NCI-H2196 treated with DMSO at 0.1 percent for 48 hours (cell line): ENCODE measurements at regions not wholly inside any gene's neighbourhood (a gene's known extent, or its start where the extent isn't known, plus 50 kb on each side); places are given as distances from the start of the nearest gene placed in this dataset.

Experiments
- DNase-seq: peaks from one replicate; lab custom pipeline; 2025; ENCODE audit not compliant: unreplicated experiment; lab: John Stamatoyannopoulos, UW

DNA sequence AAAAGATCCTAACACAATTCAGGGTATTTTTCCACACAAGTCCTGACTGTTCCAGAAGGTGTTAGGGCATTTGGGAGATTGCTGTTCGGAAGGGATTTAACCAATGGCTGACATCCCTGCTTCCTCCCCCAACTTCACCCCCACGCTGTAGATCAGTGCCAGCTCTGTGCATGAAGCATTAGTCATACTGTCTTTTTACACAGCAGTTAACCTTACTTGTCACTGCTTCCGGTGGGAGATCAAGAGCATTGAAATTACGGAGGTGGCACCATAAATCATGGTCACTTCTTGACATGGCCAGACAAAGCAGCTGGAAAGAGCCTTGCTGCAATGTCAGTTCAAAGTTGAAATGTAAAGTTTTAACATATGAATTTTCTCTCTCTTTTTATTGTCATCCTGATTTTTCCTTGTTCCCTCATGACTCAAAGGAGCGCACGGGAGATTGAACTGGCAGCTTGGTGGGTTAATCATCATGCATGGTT, 70.2 kb downstream of the HRH4 start:
- no peak for DNase-seq

DNA sequence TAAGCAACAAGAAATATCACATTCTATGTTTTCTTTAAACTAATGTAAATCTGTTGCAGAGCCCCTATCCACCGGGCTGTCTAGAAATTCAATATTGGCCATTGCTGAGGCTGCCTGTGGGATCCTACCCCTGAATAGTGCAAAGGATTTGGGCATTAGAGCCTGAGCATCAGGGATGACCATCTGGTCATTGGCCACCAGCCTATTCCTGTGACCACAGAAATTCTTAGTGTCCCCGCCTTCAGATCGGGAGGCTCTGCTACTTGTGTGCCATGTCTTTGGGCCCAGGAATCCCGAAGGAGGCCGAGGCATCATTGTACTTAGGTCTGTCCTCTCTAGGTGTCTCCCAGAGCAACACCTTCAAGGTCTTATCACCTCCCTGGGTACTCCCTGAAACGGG, 73.8 kb downstream of the HRH4 start:
- DNase-seq: no peak

DNA sequence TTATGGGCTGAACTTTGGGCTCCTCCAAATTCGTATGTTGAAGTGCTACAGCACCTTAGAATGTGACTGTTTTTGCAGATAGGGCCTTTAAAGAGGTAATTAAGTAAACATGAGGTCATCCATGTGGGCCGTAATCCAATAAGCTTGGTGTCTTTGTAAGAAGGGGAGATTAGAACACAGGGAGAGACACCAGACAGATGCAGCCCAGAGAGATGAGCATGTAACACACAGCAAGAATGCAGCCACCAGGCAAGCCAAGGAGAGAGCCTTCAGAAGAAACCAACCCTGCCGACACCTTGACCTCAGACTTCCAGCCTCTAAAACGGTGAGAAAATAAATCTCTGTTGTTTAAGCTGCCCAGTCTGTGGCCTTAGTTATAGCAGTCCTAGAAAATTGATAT, 74.3 kb downstream of the HRH4 start:
- DNase-seq: no peak

DNA sequence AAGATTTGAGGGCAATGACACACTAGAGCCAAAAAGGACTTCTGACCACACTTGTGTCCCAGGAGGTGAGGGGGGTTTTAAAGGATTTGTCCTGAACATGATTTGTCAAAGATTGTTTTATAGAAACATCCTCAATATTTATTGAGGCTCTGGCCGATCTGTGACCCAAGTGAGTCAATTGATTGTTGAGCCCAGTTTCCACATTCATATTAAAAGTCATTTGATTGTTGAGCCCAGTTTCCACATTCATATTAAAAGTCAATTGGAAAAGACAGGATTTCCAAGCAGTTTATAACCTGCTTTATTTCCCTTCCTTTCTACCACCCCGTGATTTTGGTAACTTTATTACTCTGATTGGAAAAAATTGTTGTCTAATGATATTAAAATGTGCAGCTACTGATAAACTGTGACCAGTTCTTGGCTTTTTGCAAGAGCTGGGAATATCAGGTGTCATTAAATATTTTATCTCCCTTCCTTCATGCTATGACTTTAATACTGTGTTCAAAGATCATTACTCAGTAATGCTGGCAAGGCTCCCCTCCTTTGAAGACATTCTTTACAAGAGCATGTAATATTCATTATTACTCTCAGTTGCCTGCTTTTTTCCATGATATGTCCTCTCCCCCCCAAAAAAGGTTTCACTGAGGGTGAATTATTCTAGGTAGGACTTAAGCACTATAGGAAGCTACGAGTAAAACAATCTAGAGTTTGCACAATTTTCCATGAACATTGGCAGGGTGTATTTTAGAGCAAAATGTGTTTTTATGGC, 75.3 kb downstream of the HRH4 start:
- no peak for DNase-seq

DNA sequence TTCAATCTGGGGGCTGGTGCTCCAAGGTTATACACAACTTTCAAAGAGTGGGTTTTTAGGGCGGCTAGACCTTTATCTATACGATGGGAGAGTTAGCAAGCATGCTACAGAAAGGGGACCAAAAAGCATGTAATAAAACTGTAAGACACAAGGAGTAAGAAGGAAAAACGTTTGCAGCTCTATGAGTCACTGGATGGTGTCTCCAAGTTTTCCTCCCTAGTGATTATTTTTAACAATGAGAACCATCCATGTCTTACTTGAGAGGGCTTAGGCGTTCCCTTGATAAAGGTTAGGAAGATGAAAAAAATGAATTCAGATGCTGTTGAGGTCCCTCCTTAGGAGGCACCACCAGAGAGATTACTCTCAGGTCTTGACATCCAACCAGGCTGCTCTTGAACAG, 75.9 kb downstream of the HRH4 start:
- no peak for DNase-seq

DNA sequence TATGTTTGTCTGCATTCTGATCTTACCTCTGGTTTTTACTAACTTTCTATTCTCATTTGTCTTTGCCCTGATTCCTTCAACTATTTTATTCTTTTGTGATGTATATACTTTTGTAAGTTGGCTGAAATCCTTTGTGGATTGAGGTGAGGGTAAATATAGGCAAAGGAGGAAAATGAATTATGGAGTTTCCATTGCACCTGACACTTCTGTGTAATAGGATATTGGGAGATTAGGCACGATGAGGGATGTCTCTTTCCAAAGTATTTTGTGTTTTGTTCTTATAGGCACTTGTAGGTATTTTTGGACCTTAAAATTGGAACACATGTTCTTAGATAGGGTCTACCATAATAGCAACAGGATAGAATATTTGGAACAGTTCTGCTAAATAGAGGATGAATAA, 76.4 kb downstream of the HRH4 start:
- no peak for DNase-seq

DNA sequence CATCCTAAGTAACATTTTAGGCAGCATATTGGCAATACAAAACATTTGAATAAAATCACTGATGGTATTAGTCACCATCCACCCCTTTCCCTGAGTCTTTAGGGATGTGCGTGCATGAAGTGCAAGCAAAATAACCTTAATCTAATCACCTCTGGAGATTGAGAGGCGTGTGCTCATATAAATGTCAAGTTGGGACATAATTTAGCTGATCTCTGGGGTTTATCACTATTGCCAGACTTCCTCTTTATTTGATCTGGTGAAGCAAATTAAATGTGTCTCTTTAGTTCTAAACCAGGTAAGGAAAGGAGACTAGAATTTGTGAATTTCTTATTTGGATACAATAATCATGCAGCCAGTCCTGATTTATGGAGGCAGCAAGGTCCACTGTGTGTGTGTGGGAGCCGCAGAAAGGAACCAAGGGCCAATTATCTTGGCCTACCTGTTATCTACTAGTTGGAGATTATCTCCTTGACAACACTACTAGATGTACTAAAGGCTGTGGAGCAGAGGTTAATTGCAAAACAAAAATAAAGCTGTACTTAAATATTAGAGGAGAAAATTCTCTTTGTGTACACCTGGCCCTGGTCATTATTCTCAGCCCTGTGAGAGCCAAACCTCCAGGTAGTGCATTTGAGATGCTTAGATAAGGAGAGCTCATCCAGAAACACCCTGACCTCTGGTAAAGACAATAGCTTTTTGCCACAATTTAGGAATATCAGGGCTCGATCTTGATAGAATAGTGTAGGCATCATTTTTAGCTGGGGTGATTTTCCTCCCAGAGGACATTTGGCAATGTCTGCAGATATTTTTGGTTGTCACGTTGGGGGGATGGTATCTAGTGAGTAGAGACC, 78.2 kb downstream of the HRH4 start:
- no peak for DNase-seq

DNA sequence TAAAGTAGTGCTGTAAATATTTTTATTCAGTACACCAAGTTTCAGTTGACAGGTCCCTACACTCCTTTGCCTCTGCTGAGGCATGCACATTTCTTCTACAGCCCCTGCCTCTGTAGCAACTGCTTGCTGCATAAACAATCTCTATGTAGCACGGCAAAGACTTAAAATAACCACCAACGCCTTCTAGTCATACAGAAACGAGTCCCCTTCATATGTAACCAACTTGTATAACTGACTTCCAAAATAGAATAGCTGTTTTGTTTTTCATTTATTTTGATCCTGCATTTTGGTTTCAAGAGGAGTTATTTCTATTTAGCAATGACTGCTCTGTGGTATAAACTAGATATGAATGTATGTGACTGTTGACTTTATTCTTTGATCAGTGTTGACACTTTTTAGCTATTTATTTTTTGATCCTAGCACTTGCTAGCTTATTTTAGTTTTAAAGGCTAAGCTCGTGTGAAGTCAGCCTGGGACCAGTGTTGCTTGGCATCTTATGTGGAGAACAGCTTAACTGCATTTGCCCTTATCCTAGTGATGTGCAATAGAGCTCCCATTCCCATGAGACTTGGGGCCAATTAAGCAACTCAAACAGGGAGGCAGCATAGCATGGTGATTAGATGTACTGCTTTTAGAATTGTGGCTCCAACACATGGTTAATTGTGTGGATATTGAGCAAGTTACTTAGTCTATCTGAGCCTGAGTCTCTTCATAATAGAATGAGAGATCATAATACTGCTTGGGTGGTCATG, 79.6 kb downstream of the HRH4 start:
- no peak for DNase-seq

DNA sequence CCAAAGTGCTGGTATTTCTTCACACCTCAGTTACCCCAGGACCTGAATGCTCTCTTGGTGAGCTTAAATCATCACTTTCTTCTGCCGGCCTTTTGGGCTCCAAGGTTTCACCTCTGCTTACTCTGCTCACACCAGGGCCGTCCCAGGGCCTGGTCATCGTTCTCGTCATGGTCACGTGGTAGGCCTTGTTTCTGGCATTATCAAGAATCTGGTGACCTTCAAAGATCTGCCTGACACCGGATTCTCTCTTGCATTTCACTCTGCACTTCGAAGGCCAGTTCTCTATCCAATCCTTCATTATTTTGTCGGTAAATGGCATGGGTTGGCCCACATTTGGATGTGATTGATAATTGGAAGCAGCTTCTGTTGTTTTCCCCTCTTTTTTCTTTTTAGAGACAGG, 80.5 kb downstream of the HRH4 start:
- DNase-seq: no peak

DNA sequence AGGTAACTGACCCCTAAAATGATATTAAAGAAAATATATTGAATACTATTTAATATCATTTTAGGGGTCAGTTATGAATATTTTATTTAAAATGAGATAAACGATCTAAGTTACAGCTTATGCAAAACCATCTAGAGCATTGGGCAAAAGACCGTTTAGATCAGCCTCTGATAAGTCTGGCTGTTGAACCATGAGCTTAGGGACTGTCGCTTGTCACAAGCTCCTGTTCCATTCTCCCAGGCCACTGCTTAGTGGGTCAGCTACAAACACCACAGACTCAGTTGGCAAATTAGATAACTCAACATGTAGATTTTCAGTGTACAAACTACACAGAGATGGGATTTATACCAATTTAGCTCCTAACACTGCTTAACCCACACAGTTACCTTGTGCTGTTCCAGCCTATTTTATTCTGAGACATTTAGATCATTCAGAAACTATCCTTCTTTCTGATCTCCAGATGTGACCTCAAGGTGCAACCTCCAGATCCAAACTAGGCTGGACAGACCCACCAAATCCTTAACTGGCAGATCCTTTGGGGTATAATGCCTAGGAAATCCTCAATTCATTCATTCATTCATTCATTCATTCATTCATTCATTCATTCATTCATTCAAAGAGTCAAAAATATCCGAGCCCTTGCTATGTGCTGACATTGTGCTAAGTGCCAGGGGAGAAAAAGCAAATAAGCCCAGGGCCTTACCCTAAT, 82.8 kb downstream of the HRH4 start:
- no peak for DNase-seq

DNA sequence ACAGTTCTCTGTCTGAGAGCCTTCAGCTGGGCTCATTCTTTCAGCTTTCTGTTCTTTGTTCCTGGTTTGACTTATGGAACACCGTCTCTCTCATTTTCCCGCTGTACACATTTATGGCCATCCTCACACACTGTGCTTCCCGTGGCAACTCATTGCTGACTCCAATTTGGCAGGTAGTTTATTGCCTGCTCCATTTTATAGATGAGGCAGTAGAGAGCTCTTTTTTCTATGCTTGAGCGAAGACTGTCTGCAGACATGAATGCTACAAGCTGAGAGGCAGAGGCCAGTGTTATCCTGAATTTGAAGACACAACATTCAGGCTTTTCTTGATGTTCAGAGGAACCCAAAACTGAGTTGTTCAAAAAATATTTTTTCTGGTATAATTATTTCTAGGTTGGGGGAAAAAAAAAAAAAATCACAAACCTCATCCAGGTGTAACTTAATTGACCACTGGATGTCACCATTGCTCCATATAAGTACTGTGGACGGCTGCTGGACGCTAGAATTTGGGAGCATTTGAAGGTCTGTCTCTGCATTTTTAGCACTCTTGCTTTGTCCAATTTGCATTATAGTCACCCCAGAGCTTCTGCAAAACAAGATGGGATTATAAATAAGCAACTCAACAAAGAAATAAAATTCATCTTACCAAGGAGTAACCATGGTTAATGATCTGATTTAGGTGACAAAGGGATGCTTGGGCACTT, 83.5 kb downstream of the HRH4 start:
- no peak for DNase-seq

DNA sequence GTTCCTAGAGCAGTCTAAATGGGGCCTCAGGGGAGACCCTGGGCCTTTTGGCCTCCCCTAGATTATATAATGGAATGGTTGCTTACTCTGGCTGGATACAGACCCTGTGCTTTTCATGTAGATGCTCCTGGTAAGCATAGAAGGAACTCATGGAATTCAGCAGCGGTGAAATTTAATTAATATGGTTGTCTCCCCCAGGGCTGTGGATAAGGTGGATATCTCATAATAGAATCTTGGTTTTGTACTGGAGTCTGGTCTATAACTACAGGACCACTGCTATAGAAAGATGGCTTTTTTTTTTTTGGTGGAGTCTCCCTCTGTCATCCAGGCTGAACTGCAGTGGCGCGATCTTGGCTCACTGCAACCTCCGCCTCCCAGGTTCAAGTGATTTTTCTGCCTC, 84.5 kb downstream of the HRH4 start:
- DNase-seq: no peak

DNA sequence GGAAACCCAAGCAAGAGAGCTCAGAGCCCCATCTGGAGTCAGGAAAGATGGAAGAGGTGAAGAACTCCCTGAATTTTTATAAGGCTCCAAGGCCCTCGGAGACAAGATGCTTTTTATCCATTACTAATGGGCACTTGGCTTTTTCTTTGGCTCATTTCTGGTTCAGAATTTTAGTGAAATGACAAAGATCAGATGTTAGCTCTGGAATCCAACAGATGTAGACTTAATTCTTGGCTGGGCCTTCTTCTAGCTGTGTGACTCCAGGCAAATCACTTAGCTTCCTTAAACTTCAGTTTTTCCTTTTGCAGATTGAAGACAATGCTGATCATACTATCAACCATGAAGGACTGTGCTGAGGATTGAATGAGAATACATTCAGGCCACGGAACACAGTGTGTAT, 85.2 kb downstream of the HRH4 start:
- no peak for DNase-seq

DNA sequence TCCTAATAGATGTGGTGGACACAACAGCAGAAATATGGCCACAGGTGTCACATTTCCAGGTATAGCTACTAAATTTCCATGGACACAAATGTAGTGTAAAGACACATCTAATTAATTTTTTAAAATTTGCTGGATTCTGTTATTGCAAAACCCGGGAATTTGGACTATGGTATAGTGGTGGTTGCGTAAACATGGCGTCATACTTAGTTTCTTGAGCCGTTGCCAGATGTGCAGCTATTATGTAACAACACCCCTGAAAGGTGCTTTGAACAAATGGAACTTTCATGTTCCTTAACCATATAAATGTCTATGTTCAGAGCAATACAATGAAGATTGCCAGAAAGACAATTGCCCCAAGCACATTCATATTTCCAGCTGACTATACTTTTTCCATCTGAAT, 85.9 kb downstream of the HRH4 start:
- DNase-seq: no peak

DNA sequence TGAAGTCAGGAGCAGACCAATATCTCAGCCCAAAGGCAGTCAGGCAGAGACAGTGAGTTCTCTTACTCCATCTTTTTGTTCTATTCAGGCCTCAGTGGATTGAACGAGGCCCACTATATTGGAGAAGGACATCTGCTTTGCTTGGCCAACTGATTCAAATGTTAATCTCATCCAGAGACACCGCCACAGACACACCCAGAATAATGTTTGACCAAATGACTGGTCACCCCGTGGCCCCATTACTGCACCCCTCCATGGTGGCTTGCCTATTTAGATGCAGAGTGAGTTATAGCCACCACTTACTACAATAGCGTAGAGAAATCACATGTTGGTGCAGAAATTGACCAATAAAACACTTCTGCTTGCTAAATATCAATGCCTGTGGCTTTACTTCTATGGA, 88.1 kb downstream of the HRH4 start:
- DNase-seq: no peak

DNA sequence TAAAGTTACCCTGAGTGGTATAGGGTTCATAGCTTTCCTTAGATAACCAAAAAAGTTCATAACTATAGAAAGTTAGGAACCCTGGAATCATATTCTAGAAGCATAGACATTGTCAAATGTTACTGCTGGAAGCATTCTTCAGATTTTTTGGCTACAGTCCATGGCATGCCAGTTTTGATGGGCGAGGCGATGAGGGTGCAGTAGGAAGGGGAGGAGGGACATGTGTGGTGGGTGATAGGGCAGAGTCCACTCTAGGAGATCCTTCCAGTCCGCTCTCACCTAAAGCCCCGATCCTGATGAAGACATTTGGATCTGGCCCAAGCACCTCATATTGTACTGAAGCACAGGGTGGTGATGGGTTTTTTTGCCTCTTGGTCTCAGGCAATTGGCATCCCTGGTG, 91.8 kb downstream of the HRH4 start:
- no peak for DNase-seq

DNA sequence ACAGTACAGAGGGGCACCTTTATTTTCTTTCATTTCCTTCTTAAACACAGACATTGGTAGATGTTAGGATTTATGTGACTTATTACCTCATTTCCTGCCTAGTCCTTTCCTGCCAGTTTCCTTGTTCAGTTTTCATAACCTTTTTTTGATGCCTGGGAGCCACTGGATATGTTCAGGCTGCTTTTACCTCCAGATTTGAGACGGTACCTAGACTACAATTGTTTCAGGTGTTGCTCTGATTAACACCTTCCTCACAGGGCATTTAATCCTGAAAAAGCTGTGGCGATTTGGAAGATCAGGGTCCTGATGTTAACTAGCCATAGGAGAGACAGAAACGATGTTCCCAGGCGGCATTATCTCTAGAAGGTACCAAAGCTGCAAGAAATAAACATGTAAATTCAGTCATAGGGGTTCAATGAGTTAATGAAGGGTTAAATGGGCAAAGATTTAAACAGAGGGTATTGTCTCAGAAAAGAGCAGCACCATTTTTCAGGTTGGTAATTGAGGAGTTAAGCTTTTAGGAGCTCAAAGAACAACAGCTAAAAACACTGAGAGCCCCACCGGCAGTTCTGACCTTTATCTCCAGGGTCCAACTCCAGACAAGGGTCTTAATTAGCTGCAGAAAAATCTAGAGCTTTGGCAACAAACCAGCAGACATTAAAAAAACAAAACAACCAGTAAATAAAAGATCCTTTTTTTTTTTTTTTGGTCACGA, 93.3 kb downstream of the HRH4 start:
- DNase-seq: no peak

DNA sequence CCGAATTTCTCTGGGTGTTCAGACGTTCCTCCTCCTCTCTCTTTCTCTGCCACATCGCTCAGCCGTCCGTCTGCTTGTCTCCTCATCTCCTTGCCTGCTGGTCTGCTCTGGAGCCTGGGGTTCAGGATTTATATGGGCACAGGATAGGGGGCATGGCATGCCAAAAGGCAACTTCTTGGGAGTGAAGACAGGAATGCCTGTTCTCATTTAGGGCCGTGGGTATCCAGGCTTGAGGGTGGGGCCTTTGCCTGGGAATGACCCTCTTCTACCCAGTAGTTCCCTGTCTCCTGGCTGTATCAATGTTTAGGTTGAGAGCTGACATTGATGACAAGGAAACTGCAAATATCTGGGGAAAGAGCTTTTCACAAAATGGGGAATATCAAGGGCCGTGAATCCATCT, 98.0 kb downstream of the HRH4 start:
- DNase-seq: no peak

DNA sequence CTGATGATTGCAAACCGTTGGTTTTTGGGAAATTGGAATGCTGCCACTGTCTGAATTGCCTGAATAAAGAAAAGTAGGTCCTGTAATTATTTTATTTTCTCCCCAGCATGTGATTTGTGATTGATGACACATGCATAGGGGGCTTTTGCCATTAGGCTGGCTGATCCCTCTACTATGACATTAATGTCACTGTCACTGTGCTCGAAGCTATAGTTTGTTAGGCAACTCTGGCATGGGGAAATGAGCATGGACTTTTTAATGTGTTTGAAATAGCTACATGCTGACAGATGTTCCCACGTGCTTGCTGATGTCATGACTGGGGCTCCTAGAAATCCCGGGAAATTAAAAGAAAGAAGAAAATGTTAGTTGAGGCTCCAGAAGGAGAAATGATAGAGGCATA, 99.1 kb downstream of the HRH4 start:
- DNase-seq: no peak

DNA sequence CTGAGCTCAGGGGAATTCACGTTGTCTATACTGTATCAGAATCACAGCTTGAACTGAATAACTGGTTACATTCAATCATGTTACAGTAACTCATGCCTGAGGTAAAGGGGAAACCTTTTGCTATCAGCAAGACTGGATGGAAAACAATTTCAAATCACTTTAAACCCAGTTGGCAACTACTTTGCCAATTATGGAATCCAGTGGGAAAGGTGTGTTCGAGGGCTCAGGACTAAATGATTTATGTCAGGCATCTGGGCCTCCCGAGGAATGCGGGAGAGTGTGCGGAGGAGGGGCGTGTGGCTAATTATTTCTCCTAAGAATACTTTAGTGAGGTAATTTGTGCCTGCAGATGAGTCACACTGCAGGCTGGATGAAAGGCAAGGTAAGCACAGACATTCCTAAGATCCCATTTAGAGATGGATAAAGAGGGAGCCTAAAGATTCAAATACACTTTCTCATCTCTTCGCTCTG, 100.1 kb downstream of the HRH4 start:
- no peak for DNase-seq
